Stimulated activated CD4-positive, alpha-beta T cell treated with anti-CD3 and anti-CD28 coated beads, Interleukin-12 subunit alpha, Interleukin-12 subunit beta, amount 100 ng/mL, for 48 hours (primary cell): ENCODE measurements at regions not wholly inside any gene's neighbourhood (a gene's known extent, or its start where the extent isn't known, plus 50 kb on each side); places are given as distances from the start of the nearest gene placed in this dataset.
"Not testable (repeated sequence)": the region's sequence is repeated elsewhere in the genome, so short reads cannot be mapped to it uniquely, and the experiment has no call there.

Experiments used
- DNase-seq, 3 donors: peaks; one replicate each; pipeline ENCODE4 v3.0.0-alpha.2; 2020; ENCODE audit warnings: low read depth in 2 of 3, low spot score in 1 of 3

GRCh38 chrX:25503826-25504225 is 488.1 kb upstream of the ARX start:
- no peak for DNase-seq

GRCh38 chrX:25507801-25508200 is 492.0 kb upstream of the ARX start:
- DNase-seq: no peak

DNA sequence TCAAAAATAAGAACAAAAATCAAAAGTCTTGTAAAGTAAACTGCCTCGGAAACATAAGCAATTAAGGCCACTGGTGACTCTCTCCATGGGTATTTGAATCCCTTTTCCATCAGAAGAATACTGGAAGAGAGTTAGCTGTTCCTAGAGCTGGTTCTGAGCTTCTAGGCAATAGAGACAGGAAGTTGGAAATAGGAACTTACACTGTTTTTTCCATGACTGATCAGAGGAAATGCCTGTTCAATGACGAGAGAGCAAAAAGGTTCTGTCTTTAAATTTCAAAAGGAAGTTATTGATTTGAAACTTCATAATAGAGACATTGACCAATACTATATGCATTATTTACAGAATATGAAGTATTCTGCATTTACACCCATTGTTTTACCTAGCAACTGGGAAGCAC is 503.5 kb upstream of the ARX start:
- DNase-seq: no peak

GRCh38 chrX:25522443-25523010 is 506.8 kb upstream of the ARX start:
- not testable (repeated sequence) for DNase-seq

- DNase-seq: no peak
Observed at GRCh38 chrX:25523574-25524540, 508.1 kb upstream of the ARX start.

DNA sequence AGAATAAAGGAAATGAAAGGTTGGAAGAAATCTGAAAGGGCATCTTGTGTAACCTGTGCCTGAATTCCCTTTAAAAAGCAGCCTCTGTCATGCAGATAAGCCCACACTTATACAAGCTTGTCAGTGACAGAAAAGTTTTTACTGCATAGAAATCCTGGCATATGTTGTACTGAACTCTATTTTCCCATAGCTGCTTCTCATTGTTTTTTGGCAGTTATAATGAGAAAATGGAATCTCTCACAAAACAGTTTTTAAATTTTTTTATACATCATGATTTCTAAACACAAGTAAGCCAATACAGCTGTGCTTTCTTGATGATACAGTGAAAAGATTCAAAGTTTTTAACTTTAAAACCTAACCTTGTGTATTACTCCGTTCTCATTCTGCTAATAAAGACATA is 511.4 kb upstream of the ARX start:
- no peak for DNase-seq

DNA sequence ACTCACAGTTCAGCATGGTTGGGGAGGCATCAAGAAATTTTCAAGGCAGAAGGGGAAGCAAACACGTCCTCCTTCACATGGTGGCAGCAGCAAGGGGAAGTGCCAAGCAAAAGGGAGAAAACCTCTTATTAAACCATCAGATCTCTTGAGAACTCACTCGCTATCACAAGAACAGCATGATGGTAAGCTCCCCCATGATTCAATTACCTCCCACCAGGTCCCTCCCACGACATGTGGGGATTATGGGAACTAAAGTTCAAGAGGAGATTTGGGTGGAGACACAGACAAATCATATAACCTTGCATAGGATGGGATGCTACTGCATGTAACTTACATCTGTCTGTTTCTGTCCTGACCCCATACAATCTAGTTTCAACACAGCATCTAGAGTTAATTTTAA is 511.8 kb upstream of the ARX start:
- DNase-seq: no peak

DNA sequence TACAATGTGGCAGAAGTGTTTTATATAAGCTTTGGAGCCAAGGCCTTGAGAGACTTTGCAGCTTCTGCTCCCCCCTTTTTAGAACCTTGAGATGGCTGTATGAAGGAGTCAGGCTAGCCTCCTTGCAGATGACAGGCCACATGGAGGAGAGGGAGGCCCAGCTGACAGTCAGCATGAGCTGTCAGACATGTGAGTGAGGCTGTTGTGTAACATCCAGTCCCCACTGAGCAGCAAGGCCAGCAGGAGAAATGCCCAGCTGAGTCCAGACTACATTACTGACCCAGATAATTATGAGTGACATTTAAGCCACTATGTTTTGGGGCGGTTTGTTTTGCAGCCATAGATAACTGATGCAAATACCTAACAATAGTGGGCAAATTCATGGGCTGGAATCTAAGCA is 515.3 kb upstream of the ARX start:
- DNase-seq: no peak

DNA sequence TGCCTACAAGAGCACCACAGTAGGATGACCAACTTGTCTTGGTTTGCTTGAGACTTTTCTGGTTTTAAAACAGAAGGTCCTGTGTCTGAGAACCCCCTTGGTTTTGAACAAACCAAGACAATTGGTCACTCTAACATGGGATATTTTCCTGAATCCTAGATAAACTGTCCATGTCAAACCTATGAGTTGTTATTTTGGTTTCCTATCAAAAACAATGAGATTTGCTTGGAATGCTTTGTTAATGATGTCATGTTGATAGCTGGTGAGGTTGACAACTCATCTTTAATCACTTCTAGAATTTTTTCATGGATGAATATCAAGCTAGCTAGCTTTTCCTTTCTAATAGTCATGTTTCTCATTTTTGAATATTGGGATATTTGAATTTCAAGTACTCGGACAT is 518.3 kb upstream of the ARX start:
- no peak for DNase-seq

DNA sequence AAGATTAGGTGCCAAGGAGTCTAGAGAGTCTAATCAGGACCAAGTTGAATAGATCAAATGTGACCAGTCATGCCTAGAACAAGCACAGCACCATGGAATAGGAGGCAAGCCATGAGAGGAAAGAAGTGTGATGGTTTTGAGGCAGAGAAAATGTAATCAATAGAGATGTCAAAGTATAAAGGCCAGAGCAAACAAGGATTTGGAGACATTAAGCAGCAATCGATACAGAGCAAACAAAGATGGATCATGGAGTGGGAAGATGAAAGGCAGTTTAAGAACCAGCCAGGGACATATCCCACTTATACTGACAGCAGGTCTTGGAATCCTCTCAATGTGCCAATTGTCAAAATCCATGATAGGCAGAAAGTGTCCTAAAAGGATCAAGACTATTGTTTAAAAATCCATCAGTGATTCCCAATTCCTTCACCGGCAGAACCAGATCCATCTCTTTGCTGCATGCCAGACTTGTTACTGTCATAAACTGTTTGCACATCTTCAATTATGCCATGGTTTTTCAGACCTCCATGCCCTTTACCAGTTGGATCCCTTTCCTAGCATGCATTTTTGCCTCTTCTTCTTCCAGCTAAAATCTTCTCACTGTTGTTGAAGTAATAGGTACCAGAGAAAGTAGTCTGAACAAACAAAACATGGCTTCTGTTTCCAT is 520.7 kb upstream of the ARX start:
- no peak for DNase-seq

DNA sequence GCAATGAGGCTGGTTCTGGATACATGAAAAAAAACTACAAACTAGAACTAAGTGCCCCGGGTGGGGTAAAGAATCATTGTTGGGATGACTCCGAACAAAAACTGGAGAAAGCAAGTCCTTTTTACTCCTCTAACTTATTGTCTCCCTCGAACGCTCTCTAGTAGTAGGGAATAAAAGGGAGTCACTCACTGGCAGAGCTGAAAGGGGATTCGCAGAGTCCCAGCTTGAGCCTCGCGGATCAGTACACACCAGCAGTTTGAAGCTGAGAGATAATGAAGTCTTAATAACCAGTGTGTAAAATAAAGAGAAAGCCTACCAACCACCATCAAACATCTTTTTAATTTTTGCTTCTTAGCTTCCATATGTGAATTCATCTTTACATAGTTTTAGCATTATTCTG is 521.9 kb upstream of the ARX start:
- DNase-seq: no peak

GRCh38 chrX:25544641-25545040 is 528.9 kb upstream of the ARX start:
- no peak for DNase-seq

DNA sequence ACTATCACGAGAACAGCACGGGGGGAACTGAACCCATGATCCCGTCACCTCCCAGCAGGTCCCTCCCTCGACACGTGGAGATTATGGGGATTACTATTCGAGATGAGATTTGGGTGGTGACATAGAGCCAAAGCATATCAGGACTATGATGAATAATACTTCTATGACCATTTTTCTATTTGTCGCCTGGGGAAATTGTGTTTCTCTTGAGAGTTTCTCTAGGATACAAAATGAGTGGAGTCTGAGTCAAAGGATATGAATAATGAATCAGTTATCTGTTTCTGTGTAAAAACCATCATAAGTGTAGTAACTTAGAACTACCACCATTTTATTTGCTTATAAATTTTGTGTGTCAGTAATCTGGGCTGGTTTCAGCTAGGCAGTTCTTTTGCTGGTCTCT is 533.0 kb upstream of the ARX start:
- no peak for DNase-seq

- no peak for DNase-seq
Observed at GRCh38 chrX:25555521-25555920, 539.8 kb upstream of the ARX start.

DNA sequence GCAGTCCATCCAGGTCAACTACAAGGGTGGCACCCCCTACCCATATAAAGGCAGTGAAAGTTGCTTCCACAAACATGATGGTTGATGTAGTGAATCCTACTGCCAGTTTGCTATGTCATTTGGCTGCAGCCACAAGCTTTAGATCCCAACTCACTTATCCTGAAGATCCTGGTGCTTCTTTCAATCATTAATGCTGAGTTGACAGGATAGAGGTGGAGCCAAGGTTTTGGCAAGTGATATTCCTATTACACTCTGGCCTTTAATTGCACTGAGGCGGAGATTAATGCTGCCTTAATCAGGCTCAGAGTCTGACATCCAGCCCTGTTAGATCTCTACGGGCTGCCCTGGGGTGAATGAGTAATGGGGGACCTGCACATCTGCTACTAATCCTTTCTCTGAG is 542.4 kb upstream of the ARX start:
- DNase-seq: no peak

GRCh38 chrX:25561190-25561589 is 545.4 kb upstream of the ARX start:
- DNase-seq: no peak

DNA sequence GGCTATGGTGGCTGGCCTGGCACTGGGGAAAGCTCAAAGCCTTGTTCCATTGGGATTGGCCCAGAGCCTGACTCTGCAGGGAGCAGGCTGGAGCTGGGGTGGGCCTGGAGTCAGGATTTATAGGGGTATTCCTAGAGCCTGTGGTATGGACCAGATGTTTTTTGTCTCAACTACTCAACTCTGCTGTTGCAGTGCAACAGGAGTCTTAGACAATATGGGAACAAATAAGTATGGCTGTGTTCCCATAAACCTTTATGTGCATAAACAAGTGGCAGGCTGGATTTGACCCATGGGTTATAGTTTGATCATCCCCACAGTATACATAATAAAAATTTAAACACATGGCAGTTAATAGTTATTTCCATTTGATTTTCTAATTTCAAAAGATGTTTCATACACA is 557.9 kb upstream of the ARX start:
- no peak for DNase-seq

DNA sequence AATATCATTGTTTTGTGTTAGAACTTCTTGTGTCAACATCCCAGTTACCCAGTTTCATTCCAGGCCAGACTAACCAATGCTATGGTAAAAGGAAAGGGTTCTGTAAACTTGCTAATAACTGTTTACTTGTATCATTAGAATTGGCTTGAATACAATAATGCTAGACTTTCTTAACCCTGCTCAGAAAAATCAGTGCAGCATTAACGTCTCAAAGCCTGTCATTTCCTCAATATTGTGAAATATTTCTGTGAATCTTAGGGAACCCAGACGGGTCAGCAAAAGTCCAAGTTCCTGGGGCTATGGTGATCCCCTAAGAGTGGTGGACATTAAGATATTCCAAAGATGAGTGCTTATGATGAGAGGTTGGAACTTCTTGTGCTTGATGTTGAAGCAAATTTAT is 541.2 kb upstream of the MAGEB18 start:
- no peak for DNase-seq

DNA sequence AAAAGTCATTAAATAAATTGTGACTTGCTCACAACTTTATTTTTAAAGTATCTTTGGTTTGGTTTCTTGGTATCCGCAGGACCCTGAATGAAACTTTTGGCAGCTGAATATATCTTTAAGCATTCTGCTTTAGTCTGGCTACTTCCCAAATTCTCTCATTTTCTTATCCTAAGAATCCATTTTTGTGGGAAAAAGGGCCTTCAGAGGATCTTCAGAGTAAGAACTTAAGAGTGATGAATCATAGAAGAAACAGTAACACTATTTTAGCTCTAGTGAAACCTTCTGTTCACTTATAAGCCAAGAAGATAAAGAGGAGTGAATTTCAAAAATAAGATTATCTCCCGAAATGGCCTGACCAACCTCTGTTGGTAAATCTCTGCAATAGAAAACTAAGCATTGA is 540.6 kb upstream of the MAGEB18 start:
- DNase-seq: no peak

- no peak for DNase-seq
Observed at GRCh38 chrX:25599061-25599460, 539.1 kb upstream of the MAGEB18 start.

- no peak for DNase-seq
Observed at GRCh38 chrX:25600776-25601175, 537.4 kb upstream of the MAGEB18 start.

GRCh38 chrX:25601323-25601722 is 536.8 kb upstream of the MAGEB18 start:
- no peak for DNase-seq
